ENCODE measurements at regions not wholly inside any gene's neighbourhood (a gene's known extent, or its start where the extent isn't known, plus 50 kb on each side); places are given as distances from the start of the nearest gene placed in this dataset.

GRCh38 chr16:77557385-77557784 is 122.6 kb upstream of the ADAMTS18 start:
- no peaks in the 10 kb centered on the region for H3K36me3 ChIP-seq (ENCODE audit: low read depth)
- H3K27ac ChIP-seq: no peak overlapping the region
- H3K9me3 ChIP-seq (ENCODE audit: low read depth): no peaks in the 10 kb centered on the region
- no peaks in the 10 kb centered on the region for H4K20me1 ChIP-seq (ENCODE audit: insufficient read depth)
- no peaks in the 10 kb centered on the region; the same call in none of the 2 replicates for H3K27me3 ChIP-seq (replicated peaks; ENCODE audit: insufficient read depth)
- H3K9ac ChIP-seq: no peak overlapping the region
- H3K9me2 ChIP-seq (ENCODE audit: insufficient read depth): no peaks in the 10 kb centered on the region
- no peak overlapping the region for H2AFZ ChIP-seq
- no peak overlapping the region for H3K4me3 ChIP-seq
- in situ Hi-C loops (cut with MboI): no loop called here
- H3F3A ChIP-seq (ENCODE audit: insufficient read depth): no peaks in the 10 kb centered on the region
- H3K4me2 ChIP-seq (ENCODE audit: unreplicated experiment): no peak overlapping the region
- H3K4me1 ChIP-seq (ENCODE audit: insufficient read depth): no peaks in the 10 kb centered on the region
- no peak for TF ChIP-seq EZH2phosphoT487 (IDR thresholded peaks at IDR 0.05; ENCODE audit: insufficient read depth, low read depth)
- TF ChIP-seq EZH2 (IDR thresholded peaks at IDR 0.05; ENCODE audit: insufficient read depth, poor library complexity, severe bottlenecking): no peak
- WGBS, 2 experiments (ENCODE audit: low coverage in 1 of 2, low lambda C conversion rate in 2 of 2, missing lambda C conversion rate in 2 of 2): 56 to 63% methylated on average over 2 of the region's 2 CpGs
- no peak for DNase-seq
- no peaks in the 10 kb centered on the region for H3K79me2 ChIP-seq (ENCODE audit: insufficient read depth)

GRCh38 chr16:77558786-77559185 is 124.0 kb upstream of the ADAMTS18 start:
- no peak for TF ChIP-seq EZH2phosphoT487 (IDR thresholded peaks at IDR 0.05; ENCODE audit: insufficient read depth, low read depth)
- H3K27me3 ChIP-seq (replicated peaks; ENCODE audit: insufficient read depth): no peaks in the 10 kb centered on the region; the same call in none of the 2 replicates
- H2AFZ ChIP-seq: no peak overlapping the region
- no peak overlapping the region for H3K27ac ChIP-seq
- H4K20me1 ChIP-seq (ENCODE audit: insufficient read depth): no peaks in the 10 kb centered on the region
- H3F3A ChIP-seq (ENCODE audit: insufficient read depth): no peaks in the 10 kb centered on the region
- H3K4me2 ChIP-seq (ENCODE audit: unreplicated experiment): no peak overlapping the region
- H3K9me3 ChIP-seq (ENCODE audit: low read depth): no peaks in the 10 kb centered on the region
- H3K9me2 ChIP-seq (ENCODE audit: insufficient read depth): no peaks in the 10 kb centered on the region
- in situ Hi-C loops (cut with MboI): no loop called here
- no peak overlapping the region for H3K4me3 ChIP-seq
- no peak for DNase-seq
- H3K9ac ChIP-seq: no peak overlapping the region
- H3K4me1 ChIP-seq (ENCODE audit: insufficient read depth): no peaks in the 10 kb centered on the region
- no peaks in the 10 kb centered on the region for H3K79me2 ChIP-seq (ENCODE audit: insufficient read depth)
- 77 to 84% methylated on average over 2 of the region's 2 CpGs for WGBS, 2 experiments (ENCODE audit: low coverage in 1 of 2, low lambda C conversion rate in 2 of 2, missing lambda C conversion rate in 2 of 2)
- H3K36me3 ChIP-seq (ENCODE audit: low read depth): no peaks in the 10 kb centered on the region

GRCh38 chr16:77562497-77562896 is 127.7 kb upstream of the ADAMTS18 start:
- H3K27ac ChIP-seq: no peak overlapping the region
- no peak overlapping the region for H3K4me2 ChIP-seq (ENCODE audit: unreplicated experiment)
- in situ Hi-C loops (cut with MboI): no loop called here
- H3K79me2 ChIP-seq (ENCODE audit: insufficient read depth): no peaks in the 10 kb centered on the region
- no peaks in the 10 kb centered on the region for H3K27me3 ChIP-seq (replicated peaks; ENCODE audit: insufficient read depth)
- TF ChIP-seq EZH2 (IDR thresholded peaks at IDR 0.05; ENCODE audit: insufficient read depth, poor library complexity, severe bottlenecking): no peak
- TF ChIP-seq EZH2phosphoT487 (IDR thresholded peaks at IDR 0.05; ENCODE audit: insufficient read depth, low read depth): no peak
- H3K4me3 ChIP-seq: no peak overlapping the region
- no peaks in the 10 kb centered on the region for H4K20me1 ChIP-seq (ENCODE audit: insufficient read depth)
- no peaks in the 10 kb centered on the region for H3K9me2 ChIP-seq (ENCODE audit: insufficient read depth)
- H3K9me3 ChIP-seq (ENCODE audit: low read depth): no peaks in the 10 kb centered on the region
- H2AFZ ChIP-seq: no peak overlapping the region
- DNase-seq: no peak
- no peaks in the 10 kb centered on the region; the same call in 1 of the 2 replicates for H3K4me1 ChIP-seq (ENCODE audit: insufficient read depth)
- H3F3A ChIP-seq (ENCODE audit: insufficient read depth): no peaks in the 10 kb centered on the region
- H3K36me3 ChIP-seq (ENCODE audit: low read depth): no peaks in the 10 kb centered on the region
- no peak overlapping the region for H3K9ac ChIP-seq

GRCh38 chr16:77564791-77565390 is 130.1 kb upstream of the ADAMTS18 start:
- H3K27me3 ChIP-seq (replicated peaks; ENCODE audit: insufficient read depth): peaks cover 8% of the 10 kb centered on the region; the same call in 1 of the 2 replicates
- no peaks in the 10 kb centered on the region; the same call in 1 of the 2 replicates for H3K4me1 ChIP-seq (ENCODE audit: insufficient read depth)
- no peak overlapping the region for H2AFZ ChIP-seq
- DNase-seq: peak; percentile 42
- in situ Hi-C loops (cut with MboI): no loop called here
- no peak overlapping the region for H3K4me2 ChIP-seq (ENCODE audit: unreplicated experiment)
- no peaks in the 10 kb centered on the region for H3F3A ChIP-seq (ENCODE audit: insufficient read depth)
- H3K79me2 ChIP-seq (ENCODE audit: insufficient read depth): no peaks in the 10 kb centered on the region
- TF ChIP-seq EZH2 (IDR thresholded peaks at IDR 0.05; ENCODE audit: insufficient read depth, poor library complexity, severe bottlenecking) (no peak), EZH2phosphoT487 (IDR thresholded peaks at IDR 0.05; ENCODE audit: insufficient read depth, low read depth) (no peak)
- H3K9me3 ChIP-seq (ENCODE audit: low read depth): no peaks in the 10 kb centered on the region
- no peaks in the 10 kb centered on the region for H4K20me1 ChIP-seq (ENCODE audit: insufficient read depth)
- no peak overlapping the region for H3K9ac ChIP-seq
- H3K4me3 ChIP-seq: no peak overlapping the region
- H3K27ac ChIP-seq: no peak overlapping the region
- no peaks in the 10 kb centered on the region for H3K36me3 ChIP-seq (ENCODE audit: low read depth)
- H3K9me2 ChIP-seq (ENCODE audit: insufficient read depth): no peaks in the 10 kb centered on the region
- 34% methylated on average over 5 of the region's 5 CpGs for WGBS, 2 experiments (ENCODE audit: low coverage in 1 of 2, low lambda C conversion rate in 2 of 2, missing lambda C conversion rate in 2 of 2)

- no peaks in the 10 kb centered on the region for H3K36me3 ChIP-seq (ENCODE audit: low read depth)
- H3K4me2 ChIP-seq (ENCODE audit: unreplicated experiment): no peak overlapping the region
- DNase-seq: no peak
- H3K4me3 ChIP-seq: no peak overlapping the region
- no peak overlapping the region for H3K9ac ChIP-seq
- no peak overlapping the region for H3K27ac ChIP-seq
- no peak overlapping the region for H2AFZ ChIP-seq
- no peaks in the 10 kb centered on the region for H3K9me2 ChIP-seq (ENCODE audit: insufficient read depth)
- no peaks in the 10 kb centered on the region for H3K79me2 ChIP-seq (ENCODE audit: insufficient read depth)
- WGBS, 2 experiments (ENCODE audit: low coverage in 1 of 2, low lambda C conversion rate in 2 of 2, missing lambda C conversion rate in 2 of 2): 55 to 58% methylated on average over 5 of the region's 5 CpGs
- no peaks in the 10 kb centered on the region; the same call in 1 of the 2 replicates for H3K4me1 ChIP-seq (ENCODE audit: insufficient read depth)
- TF ChIP-seq EZH2 (IDR thresholded peaks at IDR 0.05; ENCODE audit: insufficient read depth, poor library complexity, severe bottlenecking) (no peak), EZH2phosphoT487 (IDR thresholded peaks at IDR 0.05; ENCODE audit: insufficient read depth, low read depth) (no peak)
- H3K9me3 ChIP-seq (ENCODE audit: low read depth): no peaks in the 10 kb centered on the region
- H3F3A ChIP-seq (ENCODE audit: insufficient read depth): no peaks in the 10 kb centered on the region
- peaks cover 12% of the 10 kb centered on the region for H3K27me3 ChIP-seq (replicated peaks; ENCODE audit: insufficient read depth)
- H4K20me1 ChIP-seq (ENCODE audit: insufficient read depth): no peaks in the 10 kb centered on the region
- in situ Hi-C loops (cut with MboI): no loop called here
Observed at GRCh38 chr16:77569406-77569805, 134.6 kb upstream of the ADAMTS18 start.

Measured in GM23248 (cell line).